ENCODE measurements at regions not wholly inside any gene's neighbourhood (a gene's known extent, or its start where the extent isn't known, plus 50 kb on each side); places are given as distances from the start of the nearest gene placed in this dataset.
A peak's percentile ranks its signal among the peaks of the same experiment; 100 is the strongest.

GRCh38 chr15:47461652-47462141 is 255.6 kb upstream of the SEMA6D start:
- intact Hi-C loops (cut with micrococcal nuclease) = loop anchor here (5.0 kb wide), 1 partner anchor 169 kb away; no protein-coding TSS in a partner anchor

More at GRCh38 chr15:47461652-47462141, 255.6 kb upstream of the SEMA6D start:
- Histone ChIP-seq H3K23ac (ENCODE audit: low read depth, low read length) (no peak overlapping the region), H4K8ac (ENCODE audit: low read depth in 2 of 2, low read length in 2 of 2) (peak overlapping the region; percentile 37 to 78; a peak in 2 of 4 replicates), H3K27ac (ENCODE audit: insufficient read depth, low read length) (no peak overlapping the region), H2BK5ac (ENCODE audit: low read depth, low read length, poor library complexity, severe bottlenecking) (peak overlapping the region; percentile 80), H3K27me3 (ENCODE audit: control insufficient read depth, insufficient read depth, low read length) (no peaks in the 10 kb centered on the region), H3K56ac (ENCODE audit: extremely low read depth, insufficient read depth, low read length) (no peak overlapping the region), H2AK9ac (replicated peaks; ENCODE audit: low read depth, low read length, poor library complexity) (no peak overlapping the region), H3K4me2 (ENCODE audit: low read depth, low read length) (no peak overlapping the region), H3K9me1 (ENCODE audit: insufficient read depth, low read length) (peaks cover 6% of the 10 kb centered on the region; the same call in 1 of the 2 replicates), H3K18ac (ENCODE audit: low read depth, low read length) (no peak overlapping the region; the same call in 1 of the 2 replicates), H2BK20ac (ENCODE audit: low read depth, low read length) (peak overlapping the region; percentile 3; the same call in 1 of the 2 replicates), H3K4me3 (ENCODE audit: insufficient read depth, low read depth, low read length) (no peak overlapping the region), H2BK15ac (ENCODE audit: low read depth, low read length) (no peak overlapping the region; the same call in 2 of the 3 replicates), H3K9me3 (ENCODE audit: control insufficient read depth, insufficient read depth, low read length) (peaks cover 4% of the 10 kb centered on the region; the same call in 1 of the 2 replicates), H3K4me1 (ENCODE audit: control insufficient read depth, insufficient read depth, low read length) (peaks cover 9% of the 10 kb centered on the region), H3K79me1 (ENCODE audit: low read depth in 1 of 2, low read length in 2 of 2) (no peaks in the 10 kb centered on the region), H4K5ac (ENCODE audit: low read depth, low read length) (no peak overlapping the region; the same call in 1 of the 2 replicates), H2AFZ (replicated peaks; ENCODE audit: low read length, poor library complexity) (no peak overlapping the region), H3K9ac (ENCODE audit: low read depth, low read length) (no peak overlapping the region), H4K20me1 (ENCODE audit: insufficient read depth, low read length) (no peaks in the 10 kb centered on the region), H2AK5ac (ENCODE audit: low read depth, low read length) (no peak overlapping the region), H3K36me3 (ENCODE audit: control insufficient read depth, insufficient read depth, low read length) (no peaks in the 10 kb centered on the region), H4K91ac (ENCODE audit: insufficient read depth, low read depth, low read length) (no peak overlapping the region), H2BK120ac (ENCODE audit: low read depth, low read length) (peak overlapping the region; percentile 94; the same call in 1 of the 2 replicates), H3K14ac (replicated peaks; ENCODE audit: low read depth, low read length) (no peak overlapping the region), H3K4ac (ENCODE audit: low read depth, low read length) (no peak overlapping the region)
- in situ Hi-C loops (cut with MboI; ENCODE audit: low sequenced_read_pairs) (no loop called here), dilution Hi-C loops (cut with HindIII; ENCODE audit: low sequenced_read_pairs, unreplicated experiment) (no loop called here)
- CTCF ChIA-PET = interaction anchor here (1.3 kb wide), 1 partner anchor 8 kb away, joined by 4 read pairs; no protein-coding TSS in a partner anchor
- DNase-seq = peak; percentile 58
- TF ChIP-seq RAD21 (IDR thresholded peaks at IDR 0.05; ENCODE audit: low read length) = no peak
- no peak for TF ChIP-seq RCOR1 (IDR thresholded peaks at IDR 0.05; ENCODE audit: insufficient replicate concordance, low read length)
- no peak for TF ChIP-seq SMC3 (IDR thresholded peaks at IDR 0.05; ENCODE audit: low read depth, low read length)
- TF ChIP-seq FOS (IDR thresholded peaks at IDR 0.05; ENCODE audit: low read depth, low read length) = no peak
- TF ChIP-seq ELK1 (IDR thresholded peaks at IDR 0.05; ENCODE audit: borderline replicate concordance, low read depth, low read length) = no peak
- no peak for TF ChIP-seq POLR2A (IDR thresholded peaks at IDR 0.05; ENCODE audit: low read depth, low read length)
- TF ChIP-seq NFE2L2 (IDR thresholded peaks at IDR 0.05; ENCODE audit: low read depth, low read length) = no peak
- TF ChIP-seq MAZ (IDR thresholded peaks at IDR 0.05; ENCODE audit: borderline replicate concordance, low read depth, low read length) = no peak
- no peak for TF ChIP-seq CHD1 (IDR thresholded peaks at IDR 0.05; ENCODE audit: low read depth, low read length)
- TF ChIP-seq MXI1 (IDR thresholded peaks at IDR 0.05; ENCODE audit: borderline replicate concordance, low read depth, low read length) = no peak
- TF ChIP-seq BHLHE40 (IDR thresholded peaks at IDR 0.05; ENCODE audit: low read depth, low read length) = no peak
- TF ChIP-seq MAFK (IDR thresholded peaks at IDR 0.05; ENCODE audit: low read depth, low read length) = no peak
- TF ChIP-seq CEBPB (IDR thresholded peaks at IDR 0.05; ENCODE audit: low read depth, low read length) = no peak
- no peak for TF ChIP-seq USF2 (IDR thresholded peaks at IDR 0.05; ENCODE audit: low read depth, low read length)
- TF ChIP-seq RFX5 (IDR thresholded peaks at IDR 0.05; ENCODE audit: low read depth, low read length) = no peak
- TF ChIP-seq, protein P1, sequence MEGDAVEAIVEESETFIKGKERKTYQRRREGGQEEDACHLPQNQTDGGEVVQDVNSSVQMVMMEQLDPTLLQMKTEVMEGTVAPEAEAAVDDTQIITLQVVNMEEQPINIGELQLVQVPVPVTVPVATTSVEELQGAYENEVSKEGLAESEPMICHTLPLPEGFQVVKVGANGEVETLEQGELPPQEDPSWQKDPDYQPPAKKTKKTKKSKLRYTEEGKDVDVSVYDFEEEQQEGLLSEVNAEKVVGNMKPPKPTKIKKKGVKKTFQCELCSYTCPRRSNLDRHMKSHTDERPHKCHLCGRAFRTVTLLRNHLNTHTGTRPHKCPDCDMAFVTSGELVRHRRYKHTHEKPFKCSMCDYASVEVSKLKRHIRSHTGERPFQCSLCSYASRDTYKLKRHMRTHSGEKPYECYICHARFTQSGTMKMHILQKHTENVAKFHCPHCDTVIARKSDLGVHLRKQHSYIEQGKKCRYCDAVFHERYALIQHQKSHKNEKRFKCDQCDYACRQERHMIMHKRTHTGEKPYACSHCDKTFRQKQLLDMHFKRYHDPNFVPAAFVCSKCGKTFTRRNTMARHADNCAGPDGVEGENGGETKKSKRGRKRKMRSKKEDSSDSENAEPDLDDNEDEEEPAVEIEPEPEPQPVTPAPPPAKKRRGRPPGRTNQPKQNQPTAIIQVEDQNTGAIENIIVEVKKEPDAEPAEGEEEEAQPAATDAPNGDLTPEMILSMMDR (conservative IDR thresholded peaks at IDR 0.05; ENCODE audit: low read depth, low read length) = no peak
- POLR2A ChIA-PET (ENCODE audit: unreplicated experiment) = no interaction called here
- peak; percentile 71 for ATAC-seq (ENCODE audit: low read depth)
- WGBS, 2 experiments (ENCODE audit: extremely low coverage in 2 of 2, insufficient read length in 1 of 2) = no CpG with 5 or more reads among the region's 3 CpGs
- no TSS peak for BruUV-seq (replicated peaks)

All from IMR-90 (cell line).